ENCODE measurements at regions not wholly inside any gene's neighbourhood (a gene's known extent, or its start where the extent isn't known, plus 50 kb on each side); places are given as distances from the start of the nearest gene placed in this dataset.
A peak's percentile ranks its signal among the peaks of the same experiment; 100 is the strongest.

GRCh38 chr1:87953732-87954344 lies 625.2 kb downstream of the LMO4 start:
- no peaks in the 10 kb centered on the region for H3K36me3 ChIP-seq (ENCODE audit: control insufficient read depth, insufficient read depth, low read length)
- H3K27ac ChIP-seq (ENCODE audit: insufficient read depth, low read length): no peak overlapping the region
- H3K4me1 ChIP-seq (ENCODE audit: control insufficient read depth, extremely low read depth, insufficient read depth, low read length): peaks cover 6% of the 10 kb centered on the region
- H3K9ac ChIP-seq (ENCODE audit: insufficient read depth, low read length): no peak overlapping the region
- H3K9me3 ChIP-seq (ENCODE audit: control insufficient read depth, insufficient read depth, low read depth, low read length): no peaks in the 10 kb centered on the region
- H2AFZ ChIP-seq (ENCODE audit: low read length): no peak overlapping the region
- H3K4me3 ChIP-seq (replicated peaks in 1 of 4; ENCODE audit: control extremely low read depth in 1 of 4, insufficient read depth in 1 of 4, low read depth in 3 of 4, low read length in 4 of 4): no peak overlapping the region
- H3K27me3 ChIP-seq (ENCODE audit: control insufficient read depth, insufficient read depth, low read length): no peaks in the 10 kb centered on the region
- TF ChIP-seq CTCF (conservative IDR thresholded peaks at IDR 0.05 in 1 of 2, IDR thresholded peaks at IDR 0.05 in 1 of 2; ENCODE audit: low read depth in 1 of 2, low read length in 2 of 2): peak; percentile 81 to 94
- no peak for TF ChIP-seq EZH2 (IDR thresholded peaks at IDR 0.05; ENCODE audit: low read length, missing control alignments)
- no peaks in the 10 kb centered on the region for H4K20me1 ChIP-seq (ENCODE audit: control insufficient read depth, extremely low read depth, insufficient read depth, low read length)
- DNase-seq (ENCODE audit: low read depth in 2 of 2): peak; percentile 69 to 85
- H3K4me2 ChIP-seq (ENCODE audit: extremely low read depth, insufficient read depth, low read length): no peak overlapping the region
- no peaks in the 10 kb centered on the region for H3K79me2 ChIP-seq (ENCODE audit: control insufficient read depth, insufficient read depth, low read length)

GRCh38 chr1:87955038-87955437 lies 626.4 kb downstream of the LMO4 start:
- no peak for TF ChIP-seq EZH2 (IDR thresholded peaks at IDR 0.05; ENCODE audit: low read length, missing control alignments)
- TF ChIP-seq CTCF (conservative IDR thresholded peaks at IDR 0.05 in 1 of 2, IDR thresholded peaks at IDR 0.05 in 1 of 2; ENCODE audit: low read depth in 1 of 2, low read length in 2 of 2): no peak
- Histone ChIP-seq H3K36me3 (ENCODE audit: control insufficient read depth, insufficient read depth, low read length) (no peaks in the 10 kb centered on the region), H3K4me1 (ENCODE audit: control insufficient read depth, extremely low read depth, insufficient read depth, low read length) (peaks cover 6% of the 10 kb centered on the region), H3K9ac (ENCODE audit: insufficient read depth, low read length) (no peak overlapping the region), H3K27ac (ENCODE audit: insufficient read depth, low read length) (no peak overlapping the region), H3K9me3 (ENCODE audit: control insufficient read depth, insufficient read depth, low read depth, low read length) (no peaks in the 10 kb centered on the region), H4K20me1 (ENCODE audit: control insufficient read depth, extremely low read depth, insufficient read depth, low read length) (no peaks in the 10 kb centered on the region), H3K27me3 (ENCODE audit: control insufficient read depth, insufficient read depth, low read length) (no peaks in the 10 kb centered on the region), H2AFZ (ENCODE audit: low read length) (no peak overlapping the region), H3K4me2 (ENCODE audit: extremely low read depth, insufficient read depth, low read length) (no peak overlapping the region), H3K4me3 (replicated peaks in 1 of 4; ENCODE audit: control extremely low read depth in 1 of 4, insufficient read depth in 1 of 4, low read depth in 3 of 4, low read length in 4 of 4) (no peak overlapping the region), H3K79me2 (ENCODE audit: control insufficient read depth, insufficient read depth, low read length) (no peaks in the 10 kb centered on the region)
- DNase-seq (ENCODE audit: low read depth in 2 of 2): no peak

GRCh38 chr1:87956072-87956471 lies 627.4 kb downstream of the LMO4 start:
- TF ChIP-seq CTCF (conservative IDR thresholded peaks at IDR 0.05 in 1 of 2, IDR thresholded peaks at IDR 0.05 in 1 of 2; ENCODE audit: low read depth in 1 of 2, low read length in 2 of 2) (no peak), EZH2 (IDR thresholded peaks at IDR 0.05; ENCODE audit: low read length, missing control alignments) (no peak)
- H3K4me2 ChIP-seq (ENCODE audit: extremely low read depth, insufficient read depth, low read length): no peak overlapping the region

More at GRCh38 chr1:87956072-87956471, 627.4 kb downstream of the LMO4 start:
- Histone ChIP-seq H3K9me3 (ENCODE audit: control insufficient read depth, insufficient read depth, low read depth, low read length) (no peaks in the 10 kb centered on the region), H2AFZ (ENCODE audit: low read length) (no peak overlapping the region), H3K9ac (ENCODE audit: insufficient read depth, low read length) (no peak overlapping the region), H3K4me3 (replicated peaks in 1 of 4; ENCODE audit: control extremely low read depth in 1 of 4, insufficient read depth in 1 of 4, low read depth in 3 of 4, low read length in 4 of 4) (no peak overlapping the region), H3K36me3 (ENCODE audit: control insufficient read depth, insufficient read depth, low read length) (no peaks in the 10 kb centered on the region), H3K4me1 (ENCODE audit: control insufficient read depth, extremely low read depth, insufficient read depth, low read length) (peaks cover 6% of the 10 kb centered on the region), H3K79me2 (ENCODE audit: control insufficient read depth, insufficient read depth, low read length) (no peaks in the 10 kb centered on the region), H3K27ac (ENCODE audit: insufficient read depth, low read length) (no peak overlapping the region), H3K27me3 (ENCODE audit: control insufficient read depth, insufficient read depth, low read length) (no peaks in the 10 kb centered on the region), H4K20me1 (ENCODE audit: control insufficient read depth, extremely low read depth, insufficient read depth, low read length) (no peaks in the 10 kb centered on the region)
- DNase-seq (ENCODE audit: low read depth in 2 of 2): peak; percentile 90 to 99

All from fibroblast of lung (primary cell).